ENCODE measurements at regions not wholly inside any gene's neighbourhood (a gene's known extent, or its start where the extent isn't known, plus 50 kb on each side); places are given as distances from the start of the nearest gene placed in this dataset.

DNA sequence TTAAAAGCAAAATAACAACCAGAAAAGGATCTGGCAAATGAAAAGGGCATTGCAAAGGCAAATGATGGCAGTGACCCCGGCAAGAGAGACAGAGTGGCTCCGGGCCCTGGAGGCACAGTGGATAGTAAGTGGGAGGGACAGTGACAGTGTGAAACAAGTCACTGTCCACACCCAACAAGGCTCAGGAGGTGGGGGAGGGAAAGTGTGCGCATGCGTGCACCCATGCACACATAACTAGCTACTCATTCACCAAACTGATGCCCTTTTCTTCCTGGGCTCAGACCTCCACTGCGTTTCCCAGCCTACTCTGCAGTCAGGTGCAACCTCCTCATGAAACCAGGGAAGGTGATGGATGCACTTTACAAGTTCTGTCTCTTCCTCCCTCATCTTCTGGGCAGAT, 108.4 kb downstream of the SHANK2 start:
- TF ChIP-seq MYC (IDR thresholded peaks at IDR 0.05; ENCODE audit: low read depth, low read length) (no peak), GATA2 (IDR thresholded peaks at IDR 0.05; ENCODE audit: insufficient read depth, insufficient read length, low read depth, low read length) (no peak), POLR2A (IDR thresholded peaks at IDR 0.05; ENCODE audit: low read depth, low read length) (no peak), FOS (IDR thresholded peaks at IDR 0.05; ENCODE audit: borderline replicate concordance, insufficient read depth, low read length) (no peak), POLR2AphosphoS5 (IDR thresholded peaks at IDR 0.05; ENCODE audit: insufficient read depth, low read depth, low read length) (no peak)
- no TSS peak for BruUV-seq (replicated peaks)
- Histone ChIP-seq H3K9me3 (replicated peaks; ENCODE audit: control insufficient read depth, insufficient read depth, low read length) (peaks cover 3% of the 10 kb centered on the region), H3K4me1 (ENCODE audit: control insufficient read depth, extremely low read depth, insufficient read depth, low read length) (no peaks in the 10 kb centered on the region), H2AFZ (ENCODE audit: low read depth, low read length) (no peak overlapping the region), H3K4me2 (ENCODE audit: insufficient read depth, low read length) (no peak overlapping the region), H3K27ac (ENCODE audit: insufficient read depth, low read depth, low read length) (no peak overlapping the region), H3K9me1 (replicated peaks; ENCODE audit: control insufficient read depth, extremely low read depth, insufficient read depth, low read length) (no peaks in the 10 kb centered on the region), H4K20me1 (replicated peaks; ENCODE audit: control insufficient read depth, extremely low read depth, insufficient read depth, low read length) (no peaks in the 10 kb centered on the region), H3K4me3 (replicated peaks in 1 of 3; ENCODE audit: insufficient read depth in 1 of 3, low read depth in 1 of 3, low read length in 3 of 3) (no peak overlapping the region), H3K27me3 (ENCODE audit: control insufficient read depth in 2 of 2, insufficient read depth in 2 of 2, low read length in 2 of 2) (no peaks in the 10 kb centered on the region), H3K36me3 (ENCODE audit: control insufficient read depth in 2 of 2, extremely low read depth in 1 of 2, insufficient read depth in 2 of 2, low read length in 2 of 2) (no peaks in the 10 kb centered on the region), H3K9ac (replicated peaks; ENCODE audit: extremely low read depth, insufficient read depth, low read length) (no peak overlapping the region), H3K79me2 (ENCODE audit: control insufficient read depth, insufficient read depth, low read length) (no peaks in the 10 kb centered on the region)
- POLR2A ChIA-PET = no interaction called here
- intact Hi-C loops (cut with micrococcal nuclease) = no loop called here
- no peak for DNase-seq (ENCODE audit: low read depth, low spot score)
- no peak for FAIRE-seq
- CTCF ChIA-PET = no interaction called here
- dilution Hi-C loops (cut with MboI; ENCODE audit: extremely low pct_ligation_motif_present, low sequenced_read_pairs) = no loop called here

DNA sequence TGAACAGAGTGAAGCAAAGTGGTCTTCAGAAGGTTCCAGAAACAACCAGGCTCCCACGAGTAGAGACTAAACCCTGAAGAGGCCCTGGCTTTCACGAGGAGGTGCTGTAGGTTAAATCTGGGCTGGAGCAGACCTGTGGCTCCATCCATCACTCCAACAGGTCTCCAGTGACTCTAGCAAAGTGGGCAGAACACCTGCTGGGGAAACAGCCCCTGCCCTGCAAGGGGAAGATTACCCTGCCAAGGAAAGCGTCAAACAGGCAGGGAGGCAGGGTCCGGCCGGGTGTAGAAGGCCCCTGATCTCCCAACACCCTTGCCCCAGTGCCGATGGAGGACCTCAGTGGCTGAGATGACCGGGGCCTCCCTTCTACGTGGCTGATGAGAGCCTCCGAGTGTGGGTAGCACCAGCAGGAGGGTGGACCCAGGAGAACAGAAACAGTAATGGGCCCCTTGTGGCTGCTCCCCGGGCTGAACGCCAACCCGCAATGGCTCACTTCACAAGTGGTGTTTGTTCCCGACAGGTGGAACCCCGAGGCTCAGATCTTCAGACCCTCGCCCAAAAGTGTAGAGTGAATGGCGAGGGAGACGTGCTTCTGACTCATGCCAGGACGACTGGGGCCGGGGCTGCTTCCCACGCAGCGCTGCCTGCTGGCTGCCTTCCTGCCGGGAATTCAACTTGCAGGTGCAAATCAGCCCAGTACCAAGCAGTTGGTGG, 112.0 kb downstream of the SHANK2 start:
- CTCF ChIA-PET = no interaction called here
- Histone ChIP-seq H3K9ac (replicated peaks; ENCODE audit: extremely low read depth, insufficient read depth, low read length) (no peak overlapping the region), H2AFZ (ENCODE audit: low read depth, low read length) (no peak overlapping the region), H3K9me3 (replicated peaks; ENCODE audit: control insufficient read depth, insufficient read depth, low read length) (no peaks in the 10 kb centered on the region), H3K27ac (ENCODE audit: insufficient read depth, low read depth, low read length) (no peak overlapping the region), H3K4me3 (replicated peaks in 1 of 3; ENCODE audit: insufficient read depth in 1 of 3, low read depth in 1 of 3, low read length in 3 of 3) (no peak overlapping the region), H3K27me3 (ENCODE audit: control insufficient read depth in 2 of 2, insufficient read depth in 2 of 2, low read length in 2 of 2) (no peaks in the 10 kb centered on the region), H3K4me1 (ENCODE audit: control insufficient read depth, extremely low read depth, insufficient read depth, low read length) (no peaks in the 10 kb centered on the region), H4K20me1 (replicated peaks; ENCODE audit: control insufficient read depth, extremely low read depth, insufficient read depth, low read length) (no peaks in the 10 kb centered on the region), H3K36me3 (ENCODE audit: control insufficient read depth in 2 of 2, extremely low read depth in 1 of 2, insufficient read depth in 2 of 2, low read length in 2 of 2) (no peaks in the 10 kb centered on the region), H3K9me1 (replicated peaks; ENCODE audit: control insufficient read depth, extremely low read depth, insufficient read depth, low read length) (no peaks in the 10 kb centered on the region), H3K79me2 (ENCODE audit: control insufficient read depth, insufficient read depth, low read length) (no peaks in the 10 kb centered on the region), H3K4me2 (ENCODE audit: insufficient read depth, low read length) (no peak overlapping the region)
- BruUV-seq (replicated peaks) = no TSS peak
- POLR2A ChIA-PET = no interaction called here
- FAIRE-seq (no peak), DNase-seq (ENCODE audit: low read depth, low spot score) (no peak)
- no peak for TF ChIP-seq EZH2 (IDR thresholded peaks at IDR 0.05; ENCODE audit: borderline replicate concordance, low read depth, low read length, severe bottlenecking)
- dilution Hi-C loops (cut with MboI; ENCODE audit: extremely low pct_ligation_motif_present, low sequenced_read_pairs) (no loop called here), intact Hi-C loops (cut with micrococcal nuclease) (no loop called here)

Data from endothelial cell of umbilical vein (primary cell).